MCF 10A (cell line): ENCODE measurements at regions not wholly inside any gene's neighbourhood (a gene's known extent, or its start where the extent isn't known, plus 50 kb on each side); places are given as distances from the start of the nearest gene placed in this dataset.
"Not testable (repeated sequence)": the region's sequence is repeated elsewhere in the genome, so short reads cannot be mapped to it uniquely, and the experiment has no call there.

ENCODE experiments used
- BruUV-seq: library from RNA; stranded (reverse); fragments of 400-500 nt; replicated peaks from 2 replicates; lab custom pipeline; 2021; lab: Mats Ljungman, UMichigan
- CTCF ChIA-PET: fragments of 300-600 bp; sonication (Branson Sonifier 250); formaldehyde crosslinking; extraction: SDS; loops from one replicate; lab custom pipeline; 2021; ENCODE audit warnings: antibody characterized with exemption, inconsistent platforms; lab: Yijun Ruan, JAX
- POLR2A ChIA-PET: fragments of 300-600, 350-650 bp; sonication (Branson Sonifier 250); formaldehyde crosslinking; extraction: SDS; loops from one replicate; lab custom pipeline; 2020; ENCODE audit warnings: antibody characterized with exemption, inconsistent platforms; lab: Yijun Ruan, JAX
- DNase-seq: peaks from one replicate; pipeline ENCODE4 v3.0.0-alpha.2; 2018; ENCODE audit not compliant: unreplicated experiment
- H3K27ac Mint-ChIP-seq: one replicate; pipeline ENCODE4 v1.8.0; 2022; ENCODE audit warnings: mild to moderate bottlenecking, low read depth, mixed read lengths; ENCODE audit not compliant: unreplicated experiment
- H3K27me3 Mint-ChIP-seq: one replicate; pipeline ENCODE4 v1.8.0; 2022; ENCODE audit warnings: mixed read lengths; ENCODE audit not compliant: insufficient read depth, unreplicated experiment
- H3K36me3 Mint-ChIP-seq: one replicate; pipeline ENCODE4 v1.8.0; 2022; ENCODE audit warnings: mild to moderate bottlenecking, moderate library complexity, mixed read lengths; ENCODE audit not compliant: insufficient read depth, unreplicated experiment
- H3K4me1 Mint-ChIP-seq: one replicate; pipeline ENCODE4 v1.8.0; 2022; ENCODE audit warnings: mixed read lengths; ENCODE audit not compliant: insufficient read depth, unreplicated experiment
- H3K4me3 Mint-ChIP-seq: one replicate; pipeline ENCODE4 v1.8.0; 2022; ENCODE audit warnings: mild to moderate bottlenecking, moderate library complexity, mixed read lengths; ENCODE audit not compliant: unreplicated experiment
- H3K9me3 Mint-ChIP-seq: one replicate; pipeline ENCODE4 v1.8.0; 2022; ENCODE audit warnings: mixed read lengths; ENCODE audit not compliant: unreplicated experiment
- intact Hi-C: fragments of 100-400 bp; cut with micrococcal nuclease; formaldehyde crosslinking; loops from 2 replicates; pipeline ENCODE4 v1.14.1; 2022
- TF ChIP-seq, protein P1 (sequence below): fragments of 200-600 bp; IDR thresholded peaks from one replicate; pipeline ENCODE4 v1.8.0; 2022; ENCODE audit warnings: antibody characterized with exemption, mild to moderate bottlenecking; ENCODE audit not compliant: unreplicated experiment

DNA sequence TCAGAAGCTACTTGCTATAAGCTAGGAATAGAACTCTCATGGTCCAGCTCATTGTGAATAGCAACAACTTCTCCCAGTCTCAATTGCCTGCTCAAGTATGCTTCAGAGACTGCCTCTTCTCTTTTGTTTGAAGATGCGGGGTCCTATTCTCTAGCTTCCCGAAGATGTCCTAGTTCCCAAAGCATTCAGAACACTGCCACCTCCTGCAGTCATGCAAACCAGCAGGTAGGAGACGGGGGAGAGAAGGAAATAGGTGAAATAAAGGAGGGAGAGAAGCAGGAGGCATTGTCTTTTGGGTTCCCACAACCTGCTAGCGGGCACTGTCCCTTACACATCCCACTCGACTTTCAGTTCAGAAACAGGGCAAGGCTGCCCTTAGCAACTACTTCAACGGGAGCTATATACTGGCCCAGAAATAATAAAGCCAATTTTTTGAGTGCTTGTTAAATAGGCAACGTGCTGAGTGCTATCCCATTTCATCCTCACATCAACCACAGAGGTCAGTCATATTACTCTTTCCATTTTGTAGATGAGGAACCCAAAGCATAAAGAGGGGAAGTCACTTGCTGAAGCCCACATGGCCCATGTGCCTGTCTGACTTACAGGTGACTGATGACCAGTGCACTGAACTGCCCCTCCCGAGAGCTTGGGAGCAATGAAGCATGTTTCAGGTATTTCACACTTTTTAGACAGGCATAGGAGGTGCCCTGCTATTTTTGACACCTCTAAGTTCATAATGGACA is 61.9 kb upstream of the ATXN1 start:
- no TSS peak for BruUV-seq
- ChIA-PET CTCF (interaction anchor here (0.6 to 2.4 kb wide), 11 partner anchors 9 to 312 kb away, joined by 3 to 7 read pairs (median 3); no protein-coding TSS in a partner anchor), POLR2A (interaction anchor here (0.8 to 1.1 kb wide), 2 partner anchors 62 to 142 kb away, joined by 3 to 4 read pairs; partner anchors contain the start of gene ATXN1)
- no peaks in the 10 kb centered on the region for H3K27me3 Mint-ChIP-seq
- intact Hi-C loops = no loop called here
- H3K9me3 Mint-ChIP-seq = no peaks in the 10 kb centered on the region
- H3K4me3 Mint-ChIP-seq = no peak overlapping the region
- TF ChIP-seq, protein P1, sequence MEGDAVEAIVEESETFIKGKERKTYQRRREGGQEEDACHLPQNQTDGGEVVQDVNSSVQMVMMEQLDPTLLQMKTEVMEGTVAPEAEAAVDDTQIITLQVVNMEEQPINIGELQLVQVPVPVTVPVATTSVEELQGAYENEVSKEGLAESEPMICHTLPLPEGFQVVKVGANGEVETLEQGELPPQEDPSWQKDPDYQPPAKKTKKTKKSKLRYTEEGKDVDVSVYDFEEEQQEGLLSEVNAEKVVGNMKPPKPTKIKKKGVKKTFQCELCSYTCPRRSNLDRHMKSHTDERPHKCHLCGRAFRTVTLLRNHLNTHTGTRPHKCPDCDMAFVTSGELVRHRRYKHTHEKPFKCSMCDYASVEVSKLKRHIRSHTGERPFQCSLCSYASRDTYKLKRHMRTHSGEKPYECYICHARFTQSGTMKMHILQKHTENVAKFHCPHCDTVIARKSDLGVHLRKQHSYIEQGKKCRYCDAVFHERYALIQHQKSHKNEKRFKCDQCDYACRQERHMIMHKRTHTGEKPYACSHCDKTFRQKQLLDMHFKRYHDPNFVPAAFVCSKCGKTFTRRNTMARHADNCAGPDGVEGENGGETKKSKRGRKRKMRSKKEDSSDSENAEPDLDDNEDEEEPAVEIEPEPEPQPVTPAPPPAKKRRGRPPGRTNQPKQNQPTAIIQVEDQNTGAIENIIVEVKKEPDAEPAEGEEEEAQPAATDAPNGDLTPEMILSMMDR = no peak
- no peak overlapping the region for H3K27ac Mint-ChIP-seq
- H3K36me3 Mint-ChIP-seq = no peaks in the 10 kb centered on the region
- H3K4me1 Mint-ChIP-seq = peaks cover 10% of the 10 kb centered on the region
- DNase-seq = no peak

DNA sequence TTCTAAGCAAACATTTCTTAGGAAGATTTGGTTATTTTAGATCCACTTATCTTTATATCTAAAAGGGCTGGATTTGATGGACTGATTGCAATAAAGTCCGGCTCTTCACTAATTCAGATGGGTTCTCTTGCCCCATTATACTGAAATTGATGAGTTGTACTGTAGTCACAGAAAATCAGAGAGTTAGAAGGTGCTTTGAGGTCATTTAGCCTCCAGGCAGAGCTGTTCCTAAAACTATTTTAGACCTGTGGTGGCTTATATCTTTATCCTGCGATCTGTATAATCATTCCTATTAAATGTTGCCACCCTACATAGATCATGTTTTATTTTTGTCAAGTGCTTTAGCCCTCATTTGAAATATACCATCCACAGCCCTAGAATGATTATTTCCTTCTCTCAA is 61.3 kb upstream of the ATXN1 start:
- Mint-ChIP-seq H3K4me1 (peaks cover 10% of the 10 kb centered on the region), H3K27me3 (no peaks in the 10 kb centered on the region), H3K4me3 (no peak overlapping the region), H3K27ac (no peak overlapping the region), H3K36me3 (no peaks in the 10 kb centered on the region), H3K9me3 (no peaks in the 10 kb centered on the region)
- intact Hi-C loops = no loop called here
- no peak for DNase-seq
- no TSS peak for BruUV-seq
- ChIA-PET CTCF (interaction anchor here (0.6 to 1.6 kb wide), 6 partner anchors 10 to 311 kb away, joined by 3 to 4 read pairs (median 3); no protein-coding TSS in a partner anchor), POLR2A (interaction anchor here (0.8 to 1.1 kb wide), 2 partner anchors 61 to 142 kb away, joined by 3 to 4 read pairs; partner anchors contain the start of gene ATXN1)
- TF ChIP-seq, protein P1 = no peak

DNA sequence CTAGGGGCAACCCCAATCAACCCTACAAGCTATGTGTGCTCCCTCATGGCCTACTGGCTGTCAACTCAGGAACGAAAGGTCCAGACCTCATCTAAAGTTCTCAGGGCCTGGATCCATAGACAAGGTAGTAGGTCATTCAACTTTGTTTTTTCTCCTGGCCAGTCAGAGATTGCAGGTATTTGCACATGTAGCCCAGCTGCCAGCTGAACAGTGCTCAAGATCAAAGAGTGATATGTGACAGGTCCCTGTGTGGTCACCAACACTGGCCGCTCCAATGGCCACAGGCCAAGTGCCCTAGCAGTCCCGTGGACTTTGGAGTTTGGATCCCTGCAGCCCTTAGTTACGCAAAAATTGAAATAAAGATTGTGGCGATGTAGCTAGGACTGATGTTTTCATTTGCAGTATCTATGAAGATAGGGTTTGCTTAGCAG is 60.6 kb upstream of the ATXN1 start:
- H3K27me3 Mint-ChIP-seq = no peaks in the 10 kb centered on the region
- no TSS peak for BruUV-seq
- H3K4me3 Mint-ChIP-seq = no peak overlapping the region
- TF ChIP-seq, protein P1 = no peak
- H3K36me3 Mint-ChIP-seq = no peaks in the 10 kb centered on the region
- POLR2A ChIA-PET = interaction anchor here (0.7 kb wide), 1 partner anchor 465 kb away, joined by 3 read pairs; no protein-coding TSS in a partner anchor
- no peak overlapping the region for H3K27ac Mint-ChIP-seq
- intact Hi-C loops = no loop called here
- CTCF ChIA-PET = interaction anchor here (0.6 to 1.8 kb wide), 6 partner anchors 51 to 464 kb away, joined by 3 to 5 read pairs (median 4); no protein-coding TSS in a partner anchor
- H3K9me3 Mint-ChIP-seq = no peaks in the 10 kb centered on the region
- no peak for DNase-seq
- peaks cover 10% of the 10 kb centered on the region for H3K4me1 Mint-ChIP-seq

DNA sequence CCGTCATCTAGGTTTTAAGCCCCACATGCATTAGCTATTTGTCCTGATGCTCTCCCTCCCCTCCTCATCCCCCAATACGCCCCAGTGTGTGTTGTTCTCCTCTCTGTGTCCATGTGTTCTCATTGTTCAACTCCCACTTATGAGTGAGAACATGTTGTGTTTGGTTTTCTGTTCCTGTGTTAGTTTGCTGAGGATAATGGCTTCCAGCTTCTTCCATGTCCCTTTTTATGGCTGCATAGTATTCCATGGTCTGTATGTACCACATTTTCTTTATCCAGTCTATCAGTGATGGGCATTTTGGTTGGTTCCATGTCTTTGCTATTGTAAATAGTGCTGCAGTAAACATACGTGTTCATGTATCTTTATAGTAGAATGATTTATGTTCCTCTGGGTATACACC is 59.0 kb upstream of the ATXN1 start:
- H3K36me3 Mint-ChIP-seq, BruUV-seq, H3K4me1 Mint-ChIP-seq, intact Hi-C loops, H3K27me3 Mint-ChIP-seq, H3K9me3 Mint-ChIP-seq, H3K27ac Mint-ChIP-seq, DNase-seq, H3K4me3 Mint-ChIP-seq: not testable (repeated sequence)
- ChIA-PET CTCF (interaction anchor here (0.6 to 1.8 kb wide), 7 partner anchors 14 to 351 kb away, joined by 3 to 5 read pairs (median 3); no protein-coding TSS in a partner anchor), POLR2A (interaction anchor here (0.6 kb wide), 1 partner anchor 201 kb away, joined by 3 read pairs; no protein-coding TSS in a partner anchor)
